ENCODE measurements at regions not wholly inside any gene's neighbourhood (a gene's known extent, or its start where the extent isn't known, plus 50 kb on each side); places are given as distances from the start of the nearest gene placed in this dataset.

DNA sequence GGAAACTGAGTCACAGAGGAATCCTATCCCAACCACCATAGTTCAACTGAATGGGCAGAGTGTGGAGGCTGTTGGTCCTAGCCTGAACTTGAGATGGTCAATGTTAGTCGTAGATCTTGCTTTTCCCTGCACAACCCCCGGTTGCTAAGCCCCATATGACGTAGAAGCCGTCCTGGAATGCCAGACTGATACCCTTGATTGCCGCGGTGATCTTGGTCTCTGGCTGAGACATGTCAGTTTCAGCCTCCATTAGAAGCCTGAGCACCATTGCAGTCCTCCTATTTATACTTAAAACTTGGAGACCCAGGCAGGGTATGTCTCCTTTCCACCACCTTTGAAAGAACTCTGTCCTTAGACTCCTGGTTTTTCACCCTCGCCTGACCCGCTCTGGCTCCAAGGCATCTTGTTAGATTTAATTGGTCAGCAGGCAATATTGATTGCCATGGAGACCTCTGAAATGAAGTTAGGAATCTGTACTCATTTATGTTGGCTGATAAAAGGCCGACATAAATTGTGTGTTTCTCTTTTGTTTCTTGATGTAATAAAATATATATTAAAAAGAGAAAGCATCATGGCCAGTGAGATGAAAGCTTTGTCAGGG lies 53.4 kb downstream of the RPLP1 start:
- no peak for DNase-seq

DNA sequence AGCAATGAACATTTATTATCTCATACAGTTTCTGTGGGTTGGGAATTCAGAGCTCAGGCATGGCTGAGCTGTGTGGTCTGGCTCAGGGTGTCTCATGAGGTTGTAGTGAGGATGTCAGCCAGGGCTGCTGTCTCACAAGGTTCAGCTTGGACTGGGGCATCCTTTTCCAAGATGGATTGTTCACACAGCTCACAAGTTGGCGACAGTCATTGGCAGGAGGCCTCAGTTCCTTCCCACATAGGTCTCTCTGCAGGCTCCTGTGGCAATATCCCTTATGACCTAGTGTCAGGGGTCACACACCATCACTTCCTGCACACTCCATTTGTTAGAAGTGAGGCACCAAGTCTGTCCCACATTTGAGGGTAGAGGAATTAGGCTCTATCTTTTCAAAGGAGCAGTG lies 56.0 kb downstream of the RPLP1 start:
- no peak for DNase-seq

DNA sequence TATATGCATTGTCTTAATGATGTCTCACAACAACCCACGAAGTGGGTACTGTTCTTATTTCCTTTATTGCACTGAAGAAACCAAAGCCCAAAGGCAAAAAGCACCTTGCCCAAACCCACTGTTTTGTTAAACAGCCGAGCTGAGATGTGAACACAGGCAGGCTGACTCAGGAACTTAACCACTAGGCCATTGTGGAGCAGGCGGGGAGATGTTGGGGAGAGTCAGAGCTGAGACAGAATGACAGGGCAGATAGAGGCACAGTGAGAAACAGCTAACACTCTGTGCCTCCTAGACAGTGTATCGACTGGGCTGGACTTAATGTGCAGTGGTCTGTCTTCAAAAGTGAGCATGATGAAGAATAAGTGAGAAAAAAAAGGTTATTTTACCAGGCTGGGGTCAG lies 56.5 kb downstream of the RPLP1 start:
- no peak for DNase-seq

DNA sequence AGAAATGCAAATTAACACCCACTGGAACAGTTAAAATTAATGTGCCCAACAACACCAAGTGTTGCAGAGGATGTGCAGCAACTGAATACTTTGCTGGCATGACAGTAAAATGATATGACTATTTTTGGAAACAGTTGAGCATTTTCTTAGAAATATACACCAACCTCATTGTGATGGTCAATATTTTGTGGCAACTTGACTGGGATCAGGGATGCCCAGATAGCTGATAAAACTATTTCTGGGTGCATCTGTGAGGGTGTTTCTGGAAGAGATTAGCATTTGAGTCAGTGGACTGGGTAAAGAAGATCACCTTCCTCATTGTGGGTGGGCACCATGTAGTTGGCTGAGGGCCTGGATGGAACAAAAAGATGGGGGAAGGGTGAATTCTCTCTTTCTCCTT lies 57.9 kb downstream of the RPLP1 start:
- no peak for DNase-seq

DNA sequence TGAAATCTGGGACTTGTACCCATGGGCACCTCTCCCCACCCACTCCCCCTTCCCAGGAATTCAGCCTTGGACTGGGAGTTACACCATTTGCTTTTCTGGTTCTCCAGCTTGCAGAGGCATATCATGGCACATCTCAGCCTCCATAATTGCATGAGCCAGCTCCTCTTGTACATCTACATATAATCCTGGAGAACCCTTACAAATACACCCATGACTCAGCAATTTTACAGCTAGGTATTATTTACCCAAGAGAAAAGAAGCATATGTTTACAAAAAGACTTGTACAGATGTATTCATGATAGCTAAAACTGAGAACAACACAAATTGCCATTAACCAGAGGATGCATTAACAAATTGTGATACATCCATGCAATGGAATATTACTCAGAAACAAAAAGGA lies 58.4 kb downstream of the RPLP1 start:
- no peak for DNase-seq

DNA sequence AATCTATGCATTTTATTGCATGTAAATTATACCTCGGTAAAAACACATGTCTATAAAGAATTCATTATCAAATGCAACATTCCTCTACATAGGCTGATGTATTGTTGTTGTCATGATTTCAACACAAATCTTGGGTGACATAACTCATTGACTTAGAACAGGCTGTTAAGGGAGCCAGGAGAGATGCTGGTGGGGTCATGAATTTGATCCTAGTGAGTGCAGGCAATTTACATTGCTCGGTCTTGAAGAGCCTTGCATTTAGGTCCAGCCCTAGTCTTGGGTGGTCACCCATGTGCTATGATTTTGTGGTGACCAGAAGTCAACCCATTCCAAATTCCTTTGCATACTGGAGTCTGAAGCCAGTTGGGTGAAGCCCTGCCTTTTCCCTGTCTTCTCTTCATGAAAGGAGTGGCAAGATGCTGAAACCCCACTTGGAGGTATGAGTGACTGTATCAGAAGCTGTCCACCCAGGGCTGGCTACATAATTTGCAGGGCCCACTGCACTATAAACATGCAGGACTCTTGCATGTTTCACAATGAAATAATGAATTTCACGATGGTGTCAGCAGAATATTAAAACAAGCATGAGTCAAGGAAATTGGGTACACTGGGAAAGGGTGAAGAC lies 59.2 kb downstream of the RPLP1 start:
- no peak for DNase-seq

DNA sequence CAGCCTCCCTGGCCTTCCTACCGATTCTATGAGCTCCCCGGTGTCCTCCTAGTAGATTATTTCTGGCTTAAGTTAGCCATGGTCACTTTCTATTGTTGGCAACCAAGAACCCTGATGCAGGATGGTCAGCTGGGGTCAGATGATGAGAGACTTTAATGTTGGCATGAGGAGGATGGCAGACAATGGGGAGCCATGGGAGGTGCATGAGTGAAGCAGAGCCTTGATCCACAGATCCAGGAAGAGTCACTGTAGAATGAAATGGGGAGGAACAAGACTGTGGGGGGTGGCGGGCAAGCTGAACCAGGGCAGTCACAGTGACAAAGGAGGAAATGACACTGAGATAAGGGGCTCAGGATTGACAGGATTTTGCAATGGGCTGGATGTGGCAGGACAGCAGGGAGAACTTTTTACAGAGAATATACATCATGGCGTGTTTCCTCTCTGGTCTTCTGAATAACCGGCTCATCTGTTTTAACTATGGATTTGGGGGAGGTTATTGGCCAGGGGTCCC lies 60.9 kb downstream of the RPLP1 start:
- no peak for DNase-seq

DNA sequence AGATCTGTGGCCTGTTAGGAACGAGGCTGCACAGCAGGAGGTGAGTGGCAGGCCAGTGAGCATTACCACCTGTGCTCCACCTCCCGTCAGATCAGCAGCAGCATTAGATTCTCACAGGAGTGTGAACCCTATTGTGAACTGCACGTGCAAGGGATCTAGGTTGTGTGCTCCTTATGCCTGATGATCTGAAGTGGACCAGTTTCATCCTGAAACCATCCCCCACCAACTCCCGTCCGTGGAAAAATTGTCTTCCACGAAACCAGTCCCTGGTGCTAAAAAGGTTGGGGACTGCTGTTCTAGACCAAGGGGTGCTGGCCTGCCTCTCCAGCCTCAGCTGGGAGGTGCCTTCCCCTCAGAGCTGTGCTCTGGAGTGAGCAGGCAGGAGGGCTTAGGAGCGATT lies 61.4 kb downstream of the RPLP1 start:
- DNase-seq, result no peak

DNA sequence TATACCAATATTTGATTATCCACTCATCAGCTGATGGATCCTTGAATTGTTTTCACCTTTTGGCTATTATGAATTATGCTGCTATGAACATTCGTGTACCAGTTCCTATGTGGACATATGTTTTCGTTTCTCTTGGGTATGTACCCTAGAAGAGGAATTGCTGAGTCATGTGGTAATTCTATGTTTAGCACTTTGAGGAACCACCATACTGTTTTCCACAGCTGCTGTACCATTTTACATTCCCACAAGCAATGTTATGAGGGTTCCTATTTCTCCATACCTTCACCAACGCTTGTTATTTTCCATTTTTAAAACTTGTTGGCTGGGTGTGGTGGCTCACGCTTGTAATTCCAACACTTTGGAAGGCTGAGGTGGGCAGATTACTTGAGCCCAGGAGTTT lies 62.9 kb downstream of the RPLP1 start:
- DNase-seq, result no peak

DNA sequence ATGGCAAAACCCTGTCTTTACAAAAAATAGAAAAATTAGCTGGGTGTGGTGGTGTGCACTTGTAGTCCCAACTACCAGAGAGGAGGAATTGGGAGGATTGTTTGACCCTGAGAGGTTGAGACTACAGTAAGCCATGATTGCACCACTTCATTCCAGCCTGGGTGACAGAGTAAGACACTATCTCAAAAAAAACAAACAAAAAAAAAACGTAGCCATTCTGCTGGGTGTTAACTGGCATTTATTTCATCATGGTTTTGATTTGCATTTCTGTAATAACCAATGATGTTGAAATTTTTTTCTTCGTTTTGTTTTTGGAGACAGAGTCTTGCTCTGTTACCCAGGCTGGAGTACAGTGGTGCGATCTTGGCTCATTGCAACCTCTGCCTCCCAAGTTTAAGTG lies 63.3 kb downstream of the RPLP1 start:
- no peak for DNase-seq

DNA sequence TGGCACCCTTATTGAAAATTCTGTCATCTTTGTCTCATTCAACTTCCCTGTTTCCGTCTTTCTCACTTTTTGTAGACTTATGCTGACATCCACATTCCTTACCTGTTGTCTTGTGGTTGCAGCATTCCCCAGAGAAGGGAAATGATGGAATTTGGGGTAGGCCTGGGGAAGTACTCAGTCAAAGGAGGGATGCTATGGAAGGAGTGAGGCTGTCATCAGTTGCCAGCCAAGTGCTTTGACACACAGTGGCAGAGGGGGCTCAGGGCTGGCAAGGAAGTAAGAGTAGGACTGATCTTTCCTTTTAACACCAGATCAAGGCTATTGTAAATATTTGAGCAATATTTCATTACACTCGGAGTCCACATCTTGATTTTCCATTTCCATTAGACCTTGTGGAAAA lies 64.4 kb downstream of the RPLP1 start:
- no peak for DNase-seq

DNA sequence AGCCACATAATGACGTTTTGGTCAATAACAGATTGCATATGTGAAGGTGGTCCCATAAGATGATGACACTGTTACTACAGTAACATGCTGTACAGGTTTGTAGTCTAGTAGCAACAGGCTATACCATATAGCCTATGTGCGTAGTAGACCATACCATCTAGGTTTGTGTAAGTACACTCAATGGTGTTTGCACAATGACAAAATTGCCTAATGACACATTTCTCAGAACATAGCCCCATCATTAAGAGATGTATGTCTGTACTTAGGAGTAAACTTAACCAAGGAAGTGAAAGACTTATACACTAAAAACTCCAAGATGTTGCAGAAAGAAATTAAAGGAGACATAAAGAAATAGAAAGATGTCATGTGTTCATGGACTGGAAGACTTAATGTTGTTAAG lies 66.2 kb downstream of the RPLP1 start:
- no peak for DNase-seq

DNA sequence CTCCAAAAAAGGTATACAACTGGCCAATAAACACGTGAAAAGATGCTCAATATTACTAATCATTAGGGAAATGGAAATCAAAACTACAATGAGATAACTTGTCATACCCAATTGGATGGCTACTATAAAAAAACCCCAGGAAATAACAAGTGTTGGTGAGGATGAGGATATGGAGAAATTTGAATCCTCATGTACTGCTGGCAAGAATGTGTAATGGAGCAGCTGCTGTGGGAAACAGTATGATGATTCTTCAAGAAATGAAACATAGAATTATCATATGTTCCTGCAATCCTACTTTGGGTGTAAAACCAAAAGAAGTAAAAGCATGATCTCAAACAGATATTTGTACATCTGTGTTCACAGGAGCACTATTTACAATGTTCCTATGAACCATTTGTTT lies 67.4 kb downstream of the RPLP1 start:
- no peak for DNase-seq

DNA sequence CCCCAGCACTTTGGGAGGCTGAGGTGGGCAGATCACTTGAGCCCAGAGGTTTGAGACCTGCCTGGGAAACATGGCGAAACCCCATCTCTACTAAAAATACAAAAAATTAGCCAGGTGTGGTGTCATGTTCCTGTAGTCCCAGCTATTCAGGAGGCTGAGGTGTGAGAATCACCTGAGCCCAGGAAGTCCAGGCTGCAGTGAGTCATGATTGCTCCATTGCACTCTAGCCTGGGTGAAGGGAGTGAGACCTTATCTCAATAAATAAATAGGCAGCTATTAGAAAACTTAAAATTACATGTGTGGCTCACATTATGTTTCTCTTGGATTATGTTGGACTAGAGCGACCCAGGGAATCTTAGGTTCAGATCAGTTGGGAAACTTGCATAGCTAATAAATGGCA lies 69.7 kb downstream of the RPLP1 start:
- no peak for DNase-seq

DNA sequence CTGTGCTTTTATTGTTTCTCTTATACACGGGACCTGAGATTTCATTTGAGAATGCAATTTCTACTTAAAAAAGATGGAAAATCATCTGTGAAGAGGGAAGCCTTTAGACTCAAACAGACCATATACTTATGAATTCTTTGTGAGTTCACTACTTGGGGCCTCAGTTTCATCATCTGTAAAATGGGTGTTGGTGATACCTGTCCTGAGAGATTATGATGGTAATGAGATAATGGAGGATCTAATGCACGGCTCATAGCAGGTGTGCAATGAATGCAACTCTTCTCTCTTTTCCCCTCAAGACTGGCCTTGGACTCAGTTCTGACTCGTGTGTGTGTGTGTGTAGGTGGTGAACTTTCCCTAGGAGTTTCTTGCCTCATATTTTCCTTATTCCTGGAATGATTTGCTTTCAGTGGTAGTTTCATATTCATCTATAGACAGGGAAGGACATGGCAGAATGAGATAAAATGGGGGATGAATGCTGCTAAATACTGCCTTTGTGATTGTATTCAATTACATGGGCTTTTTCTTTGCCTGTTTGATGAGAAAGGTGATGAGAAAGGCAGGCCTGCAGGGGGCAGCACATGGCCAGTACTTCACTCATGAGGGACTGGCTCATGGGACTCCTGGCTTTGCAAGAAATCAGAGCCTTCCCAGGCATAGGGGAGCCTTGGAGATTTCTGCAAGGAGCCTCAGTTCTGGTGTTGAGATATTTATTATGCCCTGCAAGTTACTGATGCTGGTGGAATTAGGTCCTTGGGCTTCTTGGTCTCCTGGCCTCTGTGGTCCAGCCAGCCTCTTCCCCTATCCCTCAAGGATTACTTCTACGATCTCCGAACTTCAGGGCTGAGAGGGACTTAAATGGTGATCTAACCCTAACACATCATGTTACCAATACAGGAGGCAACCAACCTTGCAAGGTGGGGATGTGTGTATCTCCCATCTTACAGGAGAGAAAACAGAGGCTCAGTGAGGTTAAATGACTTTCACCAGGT lies 70.7 kb downstream of the RPLP1 start:
- peak; percentile 52 to 72 for DNase-seq

DNA sequence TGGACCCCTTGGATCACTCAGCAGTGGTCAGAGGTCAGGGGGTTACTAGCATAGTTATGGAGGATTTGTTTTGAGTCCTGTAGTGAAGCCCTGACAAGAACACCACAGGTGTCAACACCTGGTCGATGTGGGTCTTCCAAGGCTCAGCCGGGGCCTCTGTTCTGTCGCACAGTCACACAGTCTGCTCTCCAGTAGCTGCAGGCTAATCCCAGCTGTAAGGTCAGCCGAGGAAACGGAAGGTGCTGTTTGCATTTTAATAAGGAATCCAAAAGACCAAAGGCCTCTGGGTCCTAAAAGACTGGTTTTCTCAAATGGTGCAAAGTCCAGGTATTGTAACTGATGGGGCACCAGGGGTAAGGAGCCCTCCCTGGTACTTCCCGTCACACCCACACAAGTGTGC lies 71.7 kb downstream of the RPLP1 start:
- no peak for DNase-seq

DNA sequence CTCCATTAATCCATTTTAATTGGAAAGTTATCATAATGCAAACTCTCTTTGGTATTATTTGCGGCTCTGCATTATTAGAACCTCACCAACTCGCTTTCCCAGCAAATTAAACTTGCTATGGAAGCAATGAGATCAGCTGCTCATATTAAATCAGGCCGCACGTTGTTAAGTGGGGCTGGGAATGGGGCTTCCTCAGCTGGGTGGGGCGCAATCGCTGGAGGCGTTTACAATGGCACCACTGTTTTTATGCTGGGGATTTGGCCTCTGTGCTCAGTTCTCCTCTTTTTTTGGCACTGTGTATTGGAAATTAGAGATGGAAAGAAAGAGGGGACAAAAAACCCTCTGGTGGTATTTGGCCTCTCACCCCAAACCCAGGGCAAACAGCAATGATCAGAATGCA lies 72.2 kb downstream of the RPLP1 start:
- DNase-seq, result no peak

DNA sequence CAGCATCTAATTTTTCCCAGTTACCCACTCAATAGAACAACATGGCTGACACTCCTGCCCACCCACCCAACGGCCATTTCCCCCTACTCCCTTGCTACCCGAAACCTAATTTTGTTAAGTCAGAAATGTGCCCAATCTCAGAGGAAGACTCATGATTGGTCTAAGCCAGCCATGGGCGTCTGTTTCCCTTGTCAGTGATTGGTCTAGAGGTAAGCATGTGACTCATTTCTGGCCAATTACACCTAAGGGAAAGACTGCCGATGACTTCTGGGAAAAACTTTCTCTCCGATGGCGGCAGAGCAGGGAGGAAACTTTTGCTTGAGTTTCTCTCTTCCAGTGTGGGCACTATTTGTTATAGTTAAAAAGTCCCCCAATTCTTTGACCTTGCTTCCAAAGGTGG lies 72.9 kb downstream of the RPLP1 start:
- DNase-seq, result no peak

DNA sequence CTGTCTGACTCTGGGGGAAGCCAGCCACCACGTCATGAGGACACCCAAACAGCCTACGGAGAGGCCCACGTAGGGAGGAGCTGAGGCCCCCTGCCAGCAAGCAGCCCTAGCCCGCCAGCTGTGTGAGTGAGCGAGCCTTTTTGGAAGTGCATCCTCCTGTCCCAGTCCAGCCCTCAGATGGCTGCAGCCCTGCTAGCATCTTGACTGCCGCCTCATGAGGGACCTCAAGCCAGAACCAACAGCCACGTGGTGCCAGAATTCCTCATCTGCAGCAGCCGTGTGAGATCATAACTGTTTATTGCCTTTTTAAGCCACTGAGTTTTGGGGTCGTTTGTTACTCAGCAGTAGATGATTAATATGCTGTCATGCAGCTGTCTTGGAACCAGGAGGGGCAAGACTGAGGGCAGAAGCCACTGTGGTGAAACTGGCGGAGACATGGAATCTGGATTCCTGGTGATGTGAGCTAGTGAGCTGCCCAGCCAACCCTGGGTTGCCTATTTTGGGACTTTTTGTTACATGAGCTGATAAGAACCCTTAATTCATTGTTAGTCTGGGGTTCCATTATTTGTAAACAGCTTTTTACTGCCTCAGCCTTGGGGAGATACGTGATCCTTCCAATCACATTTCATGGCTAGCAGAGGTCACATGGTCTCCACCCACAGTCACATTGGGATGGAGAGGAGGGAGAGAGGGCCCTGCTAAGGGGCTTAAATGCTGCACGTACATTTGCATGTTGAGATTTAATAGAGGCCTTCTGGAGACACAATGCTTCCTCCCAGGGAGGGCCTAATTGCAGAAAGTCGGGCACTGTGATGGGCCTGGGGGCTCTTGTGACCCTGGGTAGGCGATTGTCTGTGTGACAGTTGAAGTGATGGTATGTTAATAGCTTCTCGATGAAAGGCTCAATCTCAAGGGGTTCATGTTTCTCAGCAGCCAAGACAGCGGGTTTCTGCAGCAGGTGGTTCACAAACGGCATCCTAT lies 73.8 kb downstream of the RPLP1 start:
- no peak for DNase-seq

DNA sequence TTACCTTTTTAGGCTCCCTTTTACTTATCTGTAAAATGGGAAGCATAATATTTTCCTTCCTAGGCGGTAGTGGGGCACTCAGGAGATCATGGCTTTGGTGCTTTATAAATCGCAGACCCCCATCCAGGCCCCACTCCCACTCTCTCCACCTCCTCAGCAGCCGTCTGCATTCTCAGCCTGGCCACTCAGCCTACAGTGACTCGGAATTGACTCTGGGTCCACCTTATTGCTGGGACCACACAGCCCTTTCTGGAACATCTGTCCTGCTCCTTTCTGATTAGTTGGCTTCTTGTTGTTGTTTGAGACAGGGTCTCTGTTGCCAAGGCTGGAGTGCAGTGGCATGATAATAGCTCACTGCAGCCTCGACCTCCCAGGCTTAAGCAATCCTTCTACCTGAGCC lies 76.5 kb downstream of the RPLP1 start:
- no peak for DNase-seq

DNA sequence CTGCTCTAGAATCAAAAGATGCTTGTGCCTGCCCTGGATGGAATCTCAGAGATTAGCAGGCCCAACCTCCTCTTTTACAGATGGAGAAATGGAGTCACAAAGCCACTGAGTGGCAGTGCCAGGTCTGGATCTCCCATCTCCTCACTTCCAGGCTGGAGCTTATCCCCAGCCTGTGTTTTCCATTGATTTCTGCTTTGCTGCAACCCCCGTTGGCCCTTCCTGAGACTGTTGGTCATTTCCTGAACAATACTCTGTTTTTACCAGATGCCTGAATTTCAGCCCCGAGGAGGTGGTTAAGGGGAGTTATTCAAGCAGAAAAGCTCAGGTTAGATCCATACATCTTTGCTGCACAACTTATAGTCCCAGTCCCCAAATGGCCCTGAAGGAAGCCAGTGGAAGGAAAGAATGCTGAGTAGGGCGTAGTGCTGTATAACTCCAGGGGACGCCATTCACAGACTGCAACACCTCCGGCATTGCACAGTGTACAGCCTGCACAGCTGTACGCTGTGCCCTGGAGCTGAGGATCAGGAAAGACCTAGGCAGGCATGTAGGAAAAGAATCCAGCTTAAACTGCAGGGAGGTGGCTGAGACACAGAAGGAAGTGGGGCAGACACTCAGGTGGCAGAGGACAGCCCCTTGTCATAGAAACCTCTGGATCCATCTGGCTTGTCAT lies 77.5 kb downstream of the RPLP1 start:
- DNase-seq, result no peak

Measured in right lung (tissue), 2 donors.